Dermis blood vessel endothelial cell (primary cell): ENCODE measurements at regions not wholly inside any gene's neighbourhood (a gene's known extent, or its start where the extent isn't known, plus 50 kb on each side); places are given as distances from the start of the nearest gene placed in this dataset.

Experiments used
- DNase-seq: peaks from one replicate; pipeline ENCODE4 v3.0.0; 2010

DNA sequence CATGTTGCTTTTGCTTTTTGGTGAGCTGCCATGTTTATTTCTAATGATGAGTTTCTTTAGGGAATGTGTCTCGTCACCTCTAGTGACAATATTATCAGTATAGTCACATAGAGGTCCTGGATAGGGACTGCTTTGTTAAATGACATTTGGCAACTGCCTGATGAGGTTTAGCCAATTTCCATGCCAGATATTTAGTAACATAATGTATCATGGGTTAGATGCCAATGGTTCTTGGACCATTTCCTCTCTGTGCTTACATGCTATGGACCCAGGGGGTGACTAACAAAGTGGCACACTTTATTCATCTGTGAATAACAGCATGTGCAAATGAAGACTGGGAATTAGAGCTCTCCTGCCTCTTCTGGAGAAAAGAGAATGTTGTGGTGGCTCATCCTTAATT is 56.2 kb upstream of the RAB27B start:
- DNase-seq = no peak

DNA sequence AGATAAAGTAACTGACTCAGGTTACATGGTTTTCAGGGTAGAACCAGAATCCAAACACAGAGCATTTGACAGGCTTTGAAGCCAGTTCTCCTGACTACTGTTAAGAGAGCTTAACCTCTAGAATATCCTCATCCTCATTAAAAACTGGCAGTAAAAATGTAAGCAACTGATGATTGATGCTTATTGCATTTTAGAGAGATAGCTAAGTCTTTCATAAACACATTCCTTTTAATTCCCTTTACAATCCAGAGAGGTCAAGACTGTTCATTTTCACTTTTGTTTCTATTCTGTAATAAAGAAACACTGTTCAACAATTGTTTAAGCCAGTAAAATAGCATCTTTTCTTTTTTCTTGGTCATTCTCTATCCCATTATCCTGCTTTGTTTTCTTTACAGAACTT is 53.9 kb upstream of the RAB27B start:
- no peak for DNase-seq

DNA sequence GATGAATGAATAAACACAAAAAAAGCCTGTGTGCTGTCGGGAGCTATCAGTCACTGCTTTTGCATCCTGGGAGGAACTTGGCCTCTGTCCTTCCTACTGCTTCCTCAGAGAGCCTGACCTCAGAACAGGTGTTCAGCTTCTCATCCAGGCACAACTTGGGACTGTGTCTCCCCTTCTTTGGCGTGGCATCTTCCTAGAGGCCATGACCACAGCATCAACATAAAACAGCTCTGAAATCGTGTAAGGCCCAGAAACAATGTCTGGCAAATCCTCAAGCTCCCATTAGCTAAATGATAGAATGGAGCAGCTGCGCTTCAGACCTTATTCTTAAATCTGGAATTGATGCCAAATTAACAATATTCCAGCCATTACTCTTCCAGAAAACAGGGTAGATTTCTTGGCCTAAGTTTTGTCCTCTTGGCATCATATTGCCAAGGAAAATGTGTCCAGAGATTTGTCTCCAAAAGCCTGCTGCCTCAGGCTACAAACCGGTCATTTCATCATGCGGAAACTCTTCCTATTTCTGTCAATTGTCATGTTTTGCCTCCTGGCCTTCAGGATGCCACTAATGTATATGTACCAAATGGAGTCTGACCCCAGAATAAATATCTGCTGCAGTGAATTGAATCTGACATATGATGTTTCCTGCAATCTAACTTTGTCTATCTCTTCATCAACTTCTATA is 53.2 kb upstream of the RAB27B start:
- DNase-seq = no peak

DNA sequence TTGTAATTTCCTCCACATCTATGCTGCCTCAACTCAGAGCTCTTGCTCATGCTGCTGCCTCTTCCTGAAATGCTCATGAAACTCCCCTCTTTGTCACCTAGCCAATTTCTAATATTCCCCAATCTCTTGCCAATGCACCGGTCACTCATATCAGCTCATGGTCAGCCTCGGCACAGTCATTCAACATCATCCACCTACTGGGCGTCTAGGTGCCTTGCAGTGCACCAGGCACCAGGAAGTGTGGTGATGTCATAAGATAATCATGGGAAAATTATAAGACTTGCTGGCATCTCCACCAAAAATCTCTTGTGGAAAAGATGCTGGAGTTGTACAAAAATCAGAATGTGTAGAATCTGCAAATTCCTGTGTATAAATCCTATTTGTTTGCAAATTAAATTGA is 52.6 kb upstream of the RAB27B start:
- no peak for DNase-seq

DNA sequence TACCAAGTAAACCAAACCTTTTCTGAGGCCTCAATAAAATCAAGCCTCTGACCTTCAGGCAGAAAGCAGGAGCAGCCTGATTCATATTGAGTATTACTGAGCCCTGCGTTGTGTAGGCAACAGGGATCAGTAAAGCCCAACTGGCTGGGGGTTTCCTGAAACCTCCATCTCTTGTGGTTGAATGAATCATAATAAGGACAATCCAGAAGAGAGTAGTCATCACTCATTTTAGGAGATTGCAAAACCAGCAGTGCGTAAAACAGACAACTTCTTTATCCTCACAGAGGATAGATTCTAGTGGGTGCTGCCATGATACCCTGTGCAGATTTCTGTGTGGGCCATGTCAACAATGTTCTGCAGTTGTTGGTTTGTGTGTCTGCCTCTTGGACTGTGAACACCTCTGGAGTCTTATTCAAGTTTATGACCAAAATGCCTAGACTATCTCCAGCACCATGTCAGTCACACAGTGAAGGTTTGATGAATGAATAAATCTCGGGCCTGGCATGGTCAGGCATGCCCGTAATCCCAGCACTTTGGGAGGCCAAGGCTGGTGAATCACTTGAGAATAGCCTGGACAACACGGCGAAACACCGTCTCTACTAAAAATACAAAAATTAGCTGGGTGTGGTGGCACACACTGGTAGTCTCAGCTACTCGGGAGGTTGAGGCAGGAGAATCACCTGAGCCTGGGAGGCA is 51.8 kb upstream of the RAB27B start:
- DNase-seq = no peak

DNA sequence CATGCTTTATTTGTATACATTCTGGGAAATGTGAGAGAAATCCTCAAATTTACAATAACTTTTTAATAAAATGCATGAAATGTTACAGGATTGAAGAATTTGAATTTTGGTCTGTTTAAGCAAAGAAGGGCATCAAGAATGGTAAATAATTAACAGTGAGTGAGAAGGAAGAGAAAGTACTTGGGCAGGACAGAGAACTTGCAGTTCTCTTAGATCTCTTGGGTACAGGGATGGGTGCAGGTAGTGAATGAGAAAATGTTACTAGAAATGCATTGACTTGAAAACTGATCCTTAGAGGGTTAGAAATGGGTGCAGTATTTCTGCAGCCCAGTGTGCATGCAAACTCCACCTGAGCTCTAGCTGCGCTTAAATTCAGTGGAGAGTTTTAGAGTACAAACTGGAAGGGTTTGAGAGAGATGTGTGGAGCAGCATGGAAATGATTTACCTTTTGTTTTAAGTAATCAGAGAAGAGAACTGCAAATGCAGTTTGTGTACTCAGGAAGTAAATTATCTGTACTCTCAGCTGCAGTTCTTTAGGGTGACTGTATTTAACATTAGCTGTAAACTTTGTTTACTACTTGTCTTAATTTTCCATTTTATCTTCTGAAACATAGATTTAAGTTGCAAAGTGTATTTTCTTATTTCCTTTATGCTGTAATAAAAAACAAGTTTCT is 51.0 kb upstream of the RAB27B start:
- no peak for DNase-seq

DNA sequence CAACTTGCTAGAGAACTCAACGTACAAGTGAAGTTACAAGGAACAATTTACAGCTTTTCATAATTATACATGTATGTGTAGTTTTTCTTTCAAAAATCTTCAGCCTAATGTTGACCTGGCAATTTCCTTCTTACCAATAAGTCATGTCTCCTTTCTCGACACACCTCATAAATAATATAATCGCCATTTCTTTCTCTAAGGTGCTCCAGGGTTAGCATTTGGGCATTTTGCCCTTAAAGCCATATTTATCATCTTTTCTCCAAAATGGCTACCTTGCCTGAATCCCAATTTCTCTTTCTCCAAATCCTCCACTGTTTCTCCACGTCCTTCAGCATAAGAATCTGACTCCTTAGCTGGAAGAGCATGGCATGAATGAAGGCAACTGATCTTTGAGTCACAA is 50.3 kb upstream of the RAB27B start:
- DNase-seq = no peak
